ENCODE measurements at regions not wholly inside any gene's neighbourhood (a gene's known extent, or its start where the extent isn't known, plus 50 kb on each side); places are given as distances from the start of the nearest gene placed in this dataset.
"Not testable (repeated sequence)": the region's sequence is repeated elsewhere in the genome, so short reads cannot be mapped to it uniquely, and the experiment has no call there.

DNA sequence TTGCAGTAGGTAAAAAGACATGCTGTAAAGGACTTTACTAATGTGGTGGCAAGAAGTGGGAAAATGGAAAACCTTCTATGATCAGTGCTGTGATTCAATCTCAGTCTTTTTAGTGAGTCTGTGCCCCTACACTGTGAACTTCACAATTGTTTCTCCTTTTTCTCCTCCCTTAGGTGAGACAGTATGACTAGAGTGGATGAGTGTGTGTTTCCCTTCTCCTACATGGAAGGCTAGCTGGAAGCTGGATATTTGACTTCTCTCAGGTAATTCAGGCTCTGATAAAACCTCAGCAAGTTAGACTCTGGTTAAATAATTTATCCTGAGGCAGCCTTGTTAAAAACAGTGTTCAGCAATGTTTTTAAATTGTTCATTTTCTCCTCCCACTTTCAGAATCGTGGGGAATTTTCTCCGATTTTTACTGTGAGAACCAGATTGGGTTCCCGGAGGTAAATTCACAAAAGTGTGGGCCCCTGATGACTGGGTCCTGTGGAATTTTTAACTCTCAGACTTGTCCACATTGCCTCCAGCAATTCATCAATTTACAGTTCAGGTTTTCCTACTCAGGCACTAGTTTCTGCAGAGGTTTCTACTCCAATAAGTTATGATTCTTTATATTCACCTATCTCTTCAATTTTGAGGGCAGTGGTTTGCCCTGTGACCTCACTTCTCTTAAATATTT is 149.1 kb upstream of the PIK3R1 start:
- no peak for DNase-seq

DNA sequence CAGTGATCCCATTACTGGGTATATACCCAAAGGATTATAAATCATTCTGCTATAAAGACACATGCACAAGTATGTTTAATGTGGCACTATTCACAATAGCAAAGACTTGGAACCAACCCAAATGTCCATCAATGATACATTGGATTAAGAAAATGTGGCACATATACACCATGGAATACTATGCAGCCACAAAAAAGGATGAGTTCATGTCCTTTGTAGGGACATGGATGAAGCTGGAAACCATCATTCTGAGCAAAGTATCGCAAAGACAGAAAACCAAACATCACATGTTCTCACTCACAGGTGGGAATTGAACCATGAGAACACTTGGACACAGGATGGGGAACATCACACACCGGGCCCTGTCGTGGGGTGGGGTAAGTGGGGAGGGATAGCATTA is 150.2 kb upstream of the PIK3R1 start:
- not testable (repeated sequence) for DNase-seq

- DNase-seq: no peak
Measured at GRCh38 chr5:68060382-68060781, 155.2 kb upstream of the PIK3R1 start.

DNA sequence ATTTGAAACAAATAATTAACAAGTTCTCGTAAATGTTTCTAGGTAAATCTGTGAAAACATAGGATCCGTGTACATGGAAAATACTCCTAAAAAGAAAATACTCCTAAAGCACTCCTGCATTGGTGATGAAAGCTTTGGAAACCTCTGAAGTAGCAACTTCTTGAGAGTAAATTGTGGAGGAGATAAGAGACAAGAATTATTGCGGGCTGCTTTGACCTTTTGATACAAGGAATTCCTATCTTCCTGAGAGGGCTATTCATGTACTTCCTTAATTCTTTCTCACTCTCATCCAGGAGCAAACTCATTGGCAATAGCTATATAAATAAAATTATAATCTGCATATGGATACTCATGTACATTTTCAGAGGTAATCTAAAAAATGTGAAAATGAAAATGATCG is 158.4 kb upstream of the PIK3R1 start:
- DNase-seq: no peak

GRCh38 chr5:68055686-68056085 is 159.9 kb upstream of the PIK3R1 start:
- DNase-seq: no peak

- DNase-seq: no peak
Measured at GRCh38 chr5:68054638-68055037, 160.9 kb upstream of the PIK3R1 start.

DNA sequence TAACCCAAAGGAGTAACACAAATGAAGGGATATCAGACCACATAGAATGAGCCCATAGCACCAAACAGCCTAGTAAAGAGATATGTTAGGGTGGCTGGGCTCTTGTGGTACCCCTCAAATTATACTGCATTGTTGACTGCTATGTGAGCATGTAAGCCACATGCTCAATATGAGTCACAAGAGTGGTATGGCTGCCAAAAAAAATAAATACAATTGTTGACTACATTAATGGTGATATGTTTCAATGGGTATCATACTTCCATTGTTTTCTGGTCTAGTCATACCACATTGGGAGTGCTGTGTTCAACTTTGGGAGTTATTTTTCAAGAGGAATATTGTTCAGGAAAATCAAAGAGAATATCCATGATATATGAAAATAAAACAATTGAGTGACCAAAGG is 162.4 kb upstream of the PIK3R1 start:
- DNase-seq: no peak

- DNase-seq: no peak
Measured at GRCh38 chr5:68049053-68049713, 166.4 kb upstream of the PIK3R1 start.

DNA sequence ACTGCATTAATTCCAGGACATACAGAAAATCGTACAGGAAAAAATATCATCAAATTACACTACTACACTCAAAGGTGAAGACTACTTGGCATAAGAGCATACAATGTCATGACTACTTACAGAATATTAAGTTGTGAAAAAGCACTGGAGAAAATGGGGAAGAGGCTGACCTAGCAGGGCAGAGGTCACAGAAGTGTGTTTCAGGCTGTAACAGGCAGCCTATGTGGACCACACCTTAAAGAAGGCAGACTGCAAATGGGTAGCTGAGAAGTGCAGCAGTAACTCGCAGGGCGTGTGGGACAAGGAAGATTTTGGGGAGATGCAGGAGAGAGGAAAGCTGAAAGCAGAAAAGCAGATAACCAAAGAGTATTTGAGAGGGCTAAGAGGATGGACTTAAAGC is 167.0 kb upstream of the PIK3R1 start:
- no peak for DNase-seq

- not testable (repeated sequence) for DNase-seq
Measured at GRCh38 chr5:68048054-68048453, 167.5 kb upstream of the PIK3R1 start.

DNA sequence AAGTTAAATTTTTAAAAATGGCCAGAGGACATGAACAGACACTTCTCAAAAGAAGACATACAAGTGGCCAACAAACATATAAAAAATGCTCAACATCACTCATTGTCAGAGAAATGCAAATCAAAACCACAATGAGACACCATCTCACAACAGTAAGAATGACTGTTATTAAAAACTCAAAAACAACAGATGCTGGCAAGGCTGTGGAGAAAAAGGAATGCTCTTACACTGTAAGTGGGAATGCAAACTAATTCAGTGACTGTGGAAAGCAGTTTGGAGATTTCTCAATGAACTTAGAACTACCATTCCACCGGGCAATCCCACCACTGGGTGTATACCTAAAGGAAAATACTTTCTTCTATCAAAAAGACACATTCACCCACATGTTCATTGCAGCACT is 168.5 kb upstream of the PIK3R1 start:
- no peak for DNase-seq

GRCh38 chr5:68046445-68046844 is 169.1 kb upstream of the PIK3R1 start:
- DNase-seq: no peak

DNA sequence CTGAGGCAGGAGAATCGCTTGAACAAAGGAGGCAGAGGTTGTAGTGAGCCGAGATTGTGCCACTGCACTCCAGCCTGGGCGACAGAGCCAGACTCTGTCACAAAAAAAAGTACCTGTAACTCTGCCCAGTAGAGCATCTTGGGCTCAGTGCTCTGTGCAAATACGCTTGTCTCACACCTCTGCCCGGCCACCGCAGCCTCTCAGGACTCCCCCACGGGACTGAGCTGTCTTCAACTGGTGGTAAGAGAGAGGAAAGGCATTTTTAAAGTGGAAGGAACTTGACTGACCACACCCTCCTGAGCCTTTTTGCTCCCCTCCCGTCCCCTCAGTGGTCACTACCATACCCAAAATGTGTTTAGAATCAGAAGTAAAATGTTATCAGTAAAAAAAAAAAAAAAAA is 174.3 kb upstream of the PIK3R1 start:
- no peak for DNase-seq

- no peak for DNase-seq
Measured at GRCh38 chr5:68037546-68037945, 178.0 kb upstream of the PIK3R1 start.

- no peak for DNase-seq
Measured at GRCh38 chr5:68033961-68034571, 181.5 kb upstream of the PIK3R1 start.

- no peak for DNase-seq
Measured at GRCh38 chr5:68033029-68033428, 182.5 kb upstream of the PIK3R1 start.

GRCh38 chr5:68032216-68032762 is 183.3 kb upstream of the PIK3R1 start:
- DNase-seq: no peak

DNA sequence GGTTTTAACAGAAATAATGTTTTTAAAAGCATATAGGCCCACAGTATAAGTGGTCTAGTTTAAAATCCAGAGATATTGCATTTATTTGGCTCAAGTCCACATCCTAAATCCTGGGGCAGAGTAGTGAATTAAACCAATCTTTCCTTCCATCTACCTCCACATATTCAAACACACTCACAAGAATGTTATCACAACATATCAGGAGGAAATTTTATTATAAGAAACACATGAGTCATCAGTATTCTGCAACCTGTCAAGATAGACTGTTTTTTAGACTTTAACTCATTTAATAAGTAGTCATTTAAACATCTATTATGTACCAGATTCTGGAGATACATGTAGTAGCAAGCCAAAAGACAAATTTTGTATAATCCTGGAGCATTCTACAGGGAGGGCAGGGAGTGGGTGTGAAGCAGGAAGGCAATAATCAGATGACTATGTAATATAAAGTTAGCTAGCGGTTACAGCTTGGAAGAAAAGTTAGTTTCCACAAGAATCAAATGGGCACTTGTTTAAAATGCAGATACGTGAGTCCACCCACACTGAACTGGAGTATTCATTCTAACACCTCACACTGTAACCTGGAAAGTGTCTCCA is 187.3 kb upstream of the PIK3R1 start:
- no peak for DNase-seq

DNA sequence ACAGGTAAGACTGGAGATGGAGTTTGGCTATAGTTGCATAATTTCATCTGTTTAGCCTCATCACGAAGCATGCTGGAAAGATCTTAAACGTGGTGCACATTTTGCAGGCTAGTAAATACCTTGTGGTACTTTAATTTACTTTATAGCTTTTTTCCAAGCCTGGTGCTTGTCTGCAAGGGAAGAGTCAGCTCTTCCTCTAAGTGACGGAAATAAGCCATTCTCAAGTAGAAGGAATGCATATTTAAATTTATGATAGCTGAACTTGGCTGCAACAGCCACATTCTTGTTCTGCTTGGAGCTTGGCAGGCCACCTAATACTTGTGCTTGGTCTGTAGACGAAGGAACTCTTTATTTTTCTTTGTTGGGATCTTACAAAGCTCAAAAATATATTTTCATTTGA is 188.0 kb upstream of the PIK3R1 start:
- DNase-seq: no peak

- DNase-seq: no peak
Measured at GRCh38 chr5:68026092-68026885, 189.3 kb upstream of the PIK3R1 start.

DNA sequence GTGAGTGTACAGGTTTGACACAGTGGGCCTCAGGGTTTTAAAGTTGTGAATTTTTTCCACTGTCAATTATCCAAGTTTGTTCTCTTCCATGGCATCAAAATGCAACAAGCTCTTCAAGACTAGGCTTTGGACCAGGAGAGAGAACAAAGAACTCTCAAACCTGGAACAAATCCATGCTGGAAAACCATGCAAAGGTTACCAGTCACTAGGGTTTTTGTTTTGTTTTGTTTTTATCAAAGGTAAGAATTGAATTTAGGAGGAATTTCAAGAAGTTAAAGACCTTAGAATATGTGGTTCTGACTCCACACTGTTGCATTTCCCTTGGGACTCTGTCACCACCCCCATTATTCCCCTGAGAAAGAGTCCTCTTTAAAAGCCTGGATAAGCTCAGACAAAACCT is 191.1 kb upstream of the PIK3R1 start:
- no peak for DNase-seq

DNA sequence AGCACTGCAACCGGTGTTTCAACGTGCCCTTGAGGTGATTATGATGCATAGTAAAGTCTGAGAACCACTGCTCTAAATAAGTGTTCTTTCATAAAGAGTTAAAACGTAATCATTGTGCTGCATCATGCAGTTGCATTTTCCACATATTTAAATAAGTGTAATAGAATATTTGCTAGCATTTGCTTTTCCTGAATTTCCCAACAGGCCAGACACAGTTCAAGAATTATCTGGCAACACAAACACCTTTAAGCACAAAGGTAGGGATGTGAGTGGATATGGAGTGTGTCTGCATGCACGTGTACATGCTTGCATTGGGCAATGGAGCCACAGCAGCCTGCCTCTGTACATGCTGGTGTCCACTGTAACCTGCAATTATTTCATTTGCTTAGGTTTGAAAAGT is 193.6 kb upstream of the PIK3R1 start:
- DNase-seq: no peak

DNA sequence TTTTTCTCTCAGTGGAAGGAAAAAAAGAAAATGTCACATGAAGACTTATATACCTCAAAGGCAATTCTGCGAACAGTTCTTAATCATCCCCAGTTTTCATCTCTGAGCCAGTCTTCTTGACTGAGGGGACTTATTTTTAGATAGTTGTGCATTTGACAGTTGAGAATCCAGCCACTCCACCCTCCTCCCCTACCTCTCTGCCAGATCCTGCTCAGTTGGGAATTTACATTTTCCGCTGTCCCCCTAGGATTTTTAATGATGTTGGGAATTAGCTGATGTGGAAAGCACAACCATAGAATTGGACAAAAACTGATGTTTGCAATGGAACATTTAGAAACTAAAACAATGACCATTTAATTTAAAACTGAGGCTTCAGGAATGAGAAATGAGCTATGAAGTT is 194.3 kb upstream of the PIK3R1 start:
- DNase-seq: no peak
